Ammon's horn (tissue), 1 donor: ENCODE measurements at regions not wholly inside any gene's neighbourhood (a gene's known extent, or its start where the extent isn't known, plus 50 kb on each side); places are given as distances from the start of the nearest gene placed in this dataset.

Experiments
- DNase-seq: peaks from one replicate; pipeline ENCODE4 v3.0.0-alpha.2; 2016; ENCODE audit warnings: low spot score

DNA sequence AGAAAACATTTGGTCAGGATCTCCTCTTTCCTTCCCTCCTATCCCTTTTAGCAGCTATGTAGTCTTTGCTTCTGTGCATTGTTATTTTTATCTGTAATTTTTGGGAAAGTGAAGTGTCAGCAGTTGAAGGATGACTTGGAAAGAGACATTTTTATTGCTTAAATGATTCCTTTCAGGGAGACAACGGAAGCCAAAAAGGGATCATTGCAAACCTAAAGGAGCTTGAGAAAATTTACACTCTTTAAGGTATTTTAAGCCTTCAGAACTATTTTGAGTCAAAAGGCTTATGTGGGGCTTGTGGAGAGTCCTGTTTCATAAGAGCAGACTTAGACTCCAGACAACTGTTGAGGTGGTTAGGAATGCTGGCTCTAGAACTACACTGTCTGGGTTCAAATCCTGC lies 281.6 kb downstream of the KIF4B start:
- DNase-seq = no peak

DNA sequence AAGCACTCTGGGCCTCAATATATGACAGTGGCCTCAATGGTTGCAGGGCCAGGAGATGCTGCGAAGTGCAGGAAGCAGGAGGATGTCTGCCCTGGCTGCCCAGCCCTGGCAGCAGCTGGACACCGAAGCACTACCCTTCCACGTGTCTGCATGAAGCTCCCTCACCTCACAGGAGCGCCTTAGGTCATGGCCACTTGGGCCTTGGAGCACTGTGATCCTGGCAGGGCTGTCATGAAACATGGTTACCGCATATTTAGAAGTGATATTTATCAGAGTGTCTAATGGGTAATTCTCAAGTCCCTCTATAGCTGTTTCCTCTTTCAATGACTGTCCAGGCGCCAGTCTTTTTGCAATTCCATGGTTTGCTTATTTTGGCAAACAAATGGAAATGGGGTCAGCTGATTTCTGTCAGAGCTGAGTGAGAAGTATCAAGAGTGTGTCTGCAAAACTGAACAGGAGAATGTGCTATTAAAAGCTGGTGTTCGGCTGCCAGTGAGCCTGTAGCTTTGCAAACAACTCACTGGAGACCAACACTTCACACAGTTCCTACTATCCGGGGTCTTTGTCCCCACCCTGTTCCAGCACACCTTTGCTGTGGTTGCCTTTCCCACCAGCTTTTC lies 285.9 kb downstream of the KIF4B start:
- no peak for DNase-seq

DNA sequence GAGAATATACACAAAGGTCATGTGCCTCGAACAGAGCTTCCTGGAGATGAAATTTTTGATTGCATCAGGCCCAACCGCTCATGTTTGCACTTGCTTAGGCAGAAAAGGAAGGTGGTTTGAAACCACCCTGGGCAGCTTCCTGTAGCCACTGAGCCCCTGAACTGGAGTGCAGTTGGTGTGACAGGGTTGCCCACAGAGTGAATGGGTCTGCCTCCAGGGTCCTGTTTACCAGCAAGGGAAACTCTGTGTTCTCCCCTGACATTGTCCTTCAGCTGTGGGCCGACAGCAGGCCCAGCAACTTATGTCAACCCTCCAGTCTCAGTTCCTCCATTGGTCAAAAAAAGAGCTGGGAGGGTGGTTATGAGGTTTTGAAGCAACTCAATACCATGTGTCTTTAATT lies 289.6 kb downstream of the KIF4B start:
- DNase-seq = no peak

DNA sequence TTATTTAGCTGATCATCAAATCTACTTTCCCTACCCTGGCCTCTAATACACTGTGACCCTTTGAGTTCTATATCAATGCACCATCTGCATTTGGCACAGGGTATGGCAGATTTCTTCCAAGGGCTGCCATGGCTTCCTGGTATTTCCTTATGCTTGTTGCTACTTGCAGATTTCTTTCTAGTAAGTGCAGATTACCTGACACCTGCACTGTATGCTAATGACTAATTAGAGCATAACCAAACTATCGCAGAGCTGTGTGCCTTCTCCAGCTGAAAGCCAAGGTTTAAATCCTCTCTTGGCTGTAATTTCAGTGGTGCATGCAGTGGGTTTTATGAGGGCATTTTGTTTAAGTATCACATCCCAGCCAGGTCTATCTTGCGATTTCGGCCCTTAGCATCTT lies 293.7 kb downstream of the KIF4B start:
- no peak for DNase-seq

DNA sequence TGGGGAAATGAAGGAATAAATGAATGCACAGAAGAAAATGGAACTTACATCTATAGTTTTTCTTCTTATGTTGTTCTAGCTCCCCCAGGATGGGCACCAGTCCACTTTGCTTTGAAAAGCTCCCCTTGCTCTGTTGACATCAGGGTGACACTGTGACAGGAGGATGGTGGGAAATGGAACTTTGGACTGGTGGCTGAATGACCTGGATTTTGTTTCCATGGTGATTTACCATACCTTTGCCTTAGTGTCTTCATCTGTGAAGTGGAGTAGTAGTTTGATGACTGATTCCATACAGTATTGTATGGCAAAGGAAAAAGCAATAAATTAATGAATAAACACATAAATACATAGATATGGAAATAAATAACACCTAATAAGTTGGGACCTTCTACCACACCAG lies 294.7 kb downstream of the KIF4B start:
- DNase-seq = no peak

DNA sequence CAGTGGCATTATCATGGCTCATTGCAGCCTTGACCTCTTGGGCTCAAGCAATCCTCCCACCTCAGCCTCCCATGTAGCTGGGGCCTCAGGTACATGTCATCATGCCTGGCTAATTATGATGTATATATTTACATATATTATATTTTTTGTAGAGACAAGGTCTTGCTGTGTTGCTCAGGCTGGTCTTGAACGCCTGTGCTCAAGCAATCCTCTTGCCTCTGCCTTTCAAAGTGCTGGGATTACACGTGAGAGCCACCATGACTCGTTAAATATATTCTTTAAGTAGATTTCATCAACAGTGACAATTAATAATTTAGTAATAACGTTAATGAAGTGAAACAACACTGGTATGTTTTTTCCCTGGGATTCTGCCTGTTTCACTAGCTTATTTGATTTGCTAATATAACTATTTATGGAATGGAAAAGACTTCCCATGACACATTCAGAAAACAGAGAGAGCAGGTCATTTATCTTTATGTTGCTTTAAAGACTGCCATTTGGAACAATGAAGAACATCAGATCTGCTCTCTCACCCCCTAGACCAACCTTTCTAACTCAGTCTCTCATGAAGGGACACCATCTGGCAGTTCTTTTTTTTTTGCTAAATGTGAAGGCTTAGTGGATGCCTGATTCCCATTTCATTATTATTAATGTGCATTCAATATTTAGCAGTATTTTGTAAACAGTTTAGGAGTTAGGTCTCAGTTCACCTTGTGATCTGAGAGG lies 295.6 kb downstream of the KIF4B start:
- no peak for DNase-seq

DNA sequence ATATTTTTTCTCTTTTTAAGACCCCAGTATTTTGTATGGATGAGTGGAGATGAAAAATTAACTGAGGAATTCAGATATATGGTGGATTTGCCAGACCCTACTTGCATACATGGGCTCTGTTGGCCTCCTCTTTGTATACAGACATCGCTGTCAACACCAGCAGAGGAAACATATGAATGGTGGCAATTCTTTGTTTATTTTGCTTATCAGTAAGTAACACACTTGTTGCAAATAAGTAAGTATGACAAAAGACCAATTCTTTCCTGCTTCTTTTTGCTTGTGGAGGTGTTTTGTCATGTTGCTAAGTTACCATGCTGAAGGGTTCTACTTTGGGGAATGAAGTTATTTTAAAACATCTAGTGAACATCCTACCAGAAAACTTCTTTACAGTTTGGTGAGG lies 298.2 kb downstream of the KIF4B start:
- no peak for DNase-seq

DNA sequence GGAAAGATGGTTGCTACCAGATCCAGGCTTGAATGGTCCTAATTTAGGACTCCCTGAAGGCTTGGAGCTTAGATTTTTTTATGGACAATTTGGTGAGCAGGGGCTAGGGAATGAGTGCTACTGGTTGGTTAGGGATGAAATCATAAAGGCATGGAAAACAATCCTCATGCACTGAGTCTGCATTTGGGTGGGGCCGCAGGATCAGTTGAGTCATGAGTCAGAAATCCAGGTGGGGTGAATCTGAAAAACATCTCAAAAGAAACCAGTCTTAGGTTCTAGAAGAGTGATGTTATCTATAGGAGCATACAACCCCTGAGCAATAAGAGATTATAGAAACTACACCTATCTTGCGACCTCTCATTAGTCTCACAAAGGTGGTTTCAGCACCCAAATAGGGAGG lies 300.0 kb downstream of the KIF4B start:
- no peak for DNase-seq

DNA sequence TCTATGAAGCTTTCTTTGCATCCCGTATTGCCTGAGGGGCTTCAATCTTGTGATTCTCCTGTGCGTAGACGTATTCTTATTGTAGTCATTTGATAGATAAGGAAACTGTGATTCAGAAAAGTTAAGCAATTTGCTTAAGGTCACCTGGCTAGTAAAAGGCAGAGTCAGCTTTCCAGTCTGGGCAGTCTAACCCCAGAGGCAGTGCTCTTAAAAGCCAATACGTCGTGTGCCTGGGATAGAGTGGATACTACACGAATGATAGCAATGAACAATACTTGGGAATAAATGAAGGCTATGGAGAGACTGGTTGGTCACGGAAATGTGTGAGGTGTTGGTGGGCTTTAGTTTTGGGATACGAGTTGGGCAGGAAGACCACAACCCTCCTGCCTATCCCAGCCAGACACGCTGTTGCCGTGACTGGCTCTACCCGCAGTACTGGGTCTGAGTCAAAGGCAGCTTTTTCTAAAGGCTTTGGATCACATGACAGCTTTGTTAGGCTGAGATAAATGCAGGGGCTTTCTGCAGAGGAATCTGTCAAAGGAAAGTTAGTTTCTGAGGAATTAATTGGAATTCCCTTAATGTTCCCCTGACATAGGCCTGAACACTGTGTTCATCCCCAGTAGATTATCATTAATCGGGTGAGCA lies 302.6 kb downstream of the KIF4B start:
- DNase-seq = no peak

DNA sequence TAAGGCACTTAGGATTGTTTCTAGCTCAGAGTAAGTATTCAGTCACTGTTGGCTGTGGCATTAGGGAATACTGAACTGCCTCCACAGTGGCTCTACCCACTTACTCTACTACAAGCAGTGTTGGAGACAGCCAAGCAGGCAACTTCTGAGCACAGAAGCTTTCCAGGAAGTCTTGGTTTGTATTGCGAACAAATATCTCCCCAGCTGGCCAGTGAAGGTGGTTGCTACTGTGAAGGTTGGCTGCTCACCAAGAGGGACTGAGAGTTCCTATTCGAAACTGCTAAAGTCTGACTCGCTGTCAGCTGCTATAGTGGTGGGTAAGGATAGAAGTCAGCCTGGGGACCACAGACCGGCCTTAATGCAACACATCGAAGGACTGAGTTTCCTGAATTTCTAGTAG lies 319.1 kb downstream of the KIF4B start:
- DNase-seq = peak; percentile 3

DNA sequence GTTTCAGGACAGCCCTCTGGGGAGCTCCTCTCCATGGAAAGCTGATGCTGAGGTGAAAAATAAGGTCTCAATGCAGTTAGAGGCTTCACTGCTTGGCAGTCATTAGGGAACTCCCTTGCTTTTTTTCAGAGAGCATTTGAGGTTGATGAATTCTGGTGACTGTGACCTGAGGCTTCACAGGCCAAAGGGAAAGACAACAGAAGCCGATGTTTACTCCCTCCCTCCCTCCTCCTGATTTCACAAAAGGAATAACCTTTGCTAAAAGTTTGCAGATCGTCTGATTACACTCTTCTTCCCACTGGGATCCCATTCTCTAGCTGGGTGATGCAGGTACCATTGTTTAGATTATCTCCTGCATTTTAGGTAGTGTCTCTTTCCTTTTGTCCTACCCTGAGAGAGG lies 329.4 kb downstream of the KIF4B start:
- DNase-seq = no peak

DNA sequence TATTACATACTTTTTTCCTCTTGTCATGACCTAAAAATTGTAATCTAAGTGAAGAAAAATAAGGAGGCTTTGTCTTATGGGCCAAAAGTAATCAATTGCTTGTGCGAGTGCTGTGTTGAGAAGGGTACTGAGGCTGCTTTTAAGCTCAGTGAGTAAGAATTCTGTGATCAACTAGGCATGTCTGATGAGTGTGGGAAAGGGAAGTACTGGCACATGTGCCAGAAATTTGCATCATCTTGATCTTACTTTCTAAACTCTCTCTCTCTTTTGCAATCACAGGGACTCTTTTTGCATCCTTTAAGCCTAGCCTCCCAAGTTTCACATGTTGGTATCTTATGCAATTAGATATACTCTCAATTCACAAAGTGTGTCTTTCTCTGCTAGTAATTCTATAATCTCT lies 329.9 kb downstream of the KIF4B start:
- DNase-seq = no peak

DNA sequence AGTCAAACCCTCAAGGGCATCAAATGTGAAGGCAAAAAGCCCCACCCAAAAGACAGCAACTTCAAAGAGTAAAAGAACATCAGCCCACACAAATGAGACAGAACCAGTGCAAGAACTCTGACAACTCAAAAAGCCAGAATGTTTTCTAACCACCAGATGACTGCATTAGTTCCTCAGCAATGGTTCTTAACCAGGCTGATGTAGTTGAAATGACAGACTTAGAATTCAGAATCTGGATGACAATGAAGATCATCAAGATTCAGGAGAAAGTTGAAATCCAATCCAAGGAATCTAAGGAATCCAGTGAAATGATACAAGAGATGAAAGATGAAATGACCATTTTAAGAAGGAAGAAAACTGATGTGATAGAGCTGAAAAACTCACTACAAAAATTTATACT lies 339.7 kb downstream of the KIF4B start:
- DNase-seq = no peak

DNA sequence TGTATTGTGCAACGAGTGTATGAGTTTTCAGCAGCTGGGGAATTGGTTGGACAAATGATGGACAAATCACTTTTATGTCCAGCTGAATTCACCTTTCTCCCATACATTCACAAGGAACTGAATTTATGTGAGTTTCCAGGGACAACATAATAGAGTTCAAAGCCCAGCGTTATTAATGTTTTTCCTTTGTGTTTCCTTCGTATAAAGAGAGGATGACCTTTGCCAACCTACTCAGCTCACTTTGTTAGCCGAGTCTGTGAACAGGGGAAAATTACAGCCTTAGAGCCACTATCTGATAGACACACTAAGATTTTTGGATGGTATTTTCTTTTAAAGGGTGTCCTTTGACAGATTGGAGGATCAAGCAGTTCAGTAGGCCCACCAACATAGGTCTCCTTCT lies 352.5 kb downstream of the KIF4B start:
- DNase-seq = no peak

DNA sequence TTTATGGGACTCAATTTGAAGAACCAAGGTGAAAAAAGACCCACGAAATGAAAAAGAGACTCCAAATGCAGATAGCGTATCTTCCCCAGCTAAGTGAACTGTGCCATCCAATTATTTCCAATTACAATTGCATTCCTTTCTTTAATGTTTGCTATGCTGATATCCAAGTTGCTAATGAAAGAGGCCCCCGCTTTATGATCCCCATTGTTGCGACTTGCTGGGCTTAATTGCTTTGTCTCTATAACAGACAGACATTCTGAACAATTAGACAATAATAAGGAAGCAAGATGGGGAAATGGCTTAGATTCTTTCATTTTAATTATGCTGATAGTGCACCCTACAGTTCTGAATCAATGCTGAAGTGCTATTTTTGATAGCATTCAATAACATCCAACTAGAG lies 354.3 kb downstream of the KIF4B start:
- no peak for DNase-seq

DNA sequence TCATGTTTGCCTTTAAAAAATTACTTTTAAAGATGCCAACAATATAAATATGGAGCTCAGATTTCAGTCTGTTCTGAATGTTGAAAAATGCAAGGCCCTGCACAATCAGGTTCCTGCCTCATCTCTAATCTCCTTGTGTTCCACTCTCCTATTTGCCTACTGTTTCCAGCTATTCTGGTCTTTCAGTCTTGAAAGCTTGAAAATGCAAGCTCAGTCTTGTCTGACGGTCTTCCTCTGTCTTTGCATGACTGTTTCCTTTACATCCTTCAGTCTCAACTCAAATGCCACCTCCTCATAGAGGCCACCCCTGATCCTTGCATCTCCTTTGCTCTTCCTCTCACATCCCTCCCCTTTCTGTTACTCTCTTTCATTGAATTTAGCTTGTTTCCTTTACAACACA lies 354.9 kb downstream of the KIF4B start:
- DNase-seq = no peak

DNA sequence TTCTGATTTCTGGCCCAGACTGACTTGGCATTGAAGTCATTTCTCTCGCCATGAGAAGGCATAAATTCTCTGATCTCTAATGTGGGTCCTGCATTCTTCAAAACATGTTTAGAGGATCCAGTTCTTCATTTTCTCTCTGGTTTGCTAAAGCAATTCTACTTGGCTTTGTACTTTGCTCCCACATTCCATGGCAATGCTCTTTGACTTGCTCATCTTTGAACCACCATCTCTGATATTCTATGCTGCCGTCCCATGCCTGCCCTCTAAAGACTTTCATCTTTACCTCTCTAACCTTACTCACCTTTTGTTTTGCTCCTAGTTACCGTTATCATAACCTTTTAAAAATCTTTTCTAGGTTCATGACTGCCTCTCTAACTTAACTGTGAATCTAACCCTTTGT lies 366.9 kb downstream of the KIF4B start:
- no peak for DNase-seq

DNA sequence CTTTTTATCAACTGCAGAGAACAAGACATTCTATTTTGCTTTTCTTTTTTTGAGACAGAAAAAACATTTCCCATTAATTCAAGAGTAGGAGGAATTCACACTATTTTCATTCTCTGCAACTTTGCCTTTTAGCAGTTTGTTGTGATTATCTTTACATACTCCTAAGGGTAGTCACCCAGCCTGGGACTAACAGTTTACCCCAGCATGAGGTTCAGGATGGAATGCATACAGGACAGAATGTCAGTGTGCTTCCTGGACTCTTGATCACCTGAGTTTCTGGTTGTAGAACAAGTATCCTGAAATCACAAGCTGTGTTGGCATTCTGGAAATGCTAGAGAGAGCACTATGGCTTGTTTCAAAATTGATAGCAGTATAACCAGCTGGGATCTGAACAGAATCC lies 368.1 kb downstream of the KIF4B start:
- peak; percentile 53 for DNase-seq

DNA sequence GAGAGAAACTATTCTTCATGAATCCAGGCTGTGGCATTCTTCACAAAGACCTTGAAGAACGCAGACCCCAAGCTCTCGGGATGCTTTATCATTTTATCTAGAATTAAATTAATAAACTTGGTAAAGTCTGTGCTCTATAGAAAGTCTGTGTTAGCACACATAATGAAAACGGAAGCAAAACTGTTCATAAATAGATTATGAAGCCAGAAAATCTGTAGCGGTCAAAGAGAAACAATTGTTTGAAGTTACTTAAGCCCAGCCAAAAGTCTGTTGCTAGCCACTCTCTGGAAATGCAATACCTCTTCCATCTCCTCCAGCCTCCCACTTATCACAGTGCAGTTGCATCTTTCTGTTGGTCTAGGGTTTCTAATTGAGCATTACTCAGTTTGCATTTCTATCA lies 375.9 kb downstream of the KIF4B start:
- no peak for DNase-seq

DNA sequence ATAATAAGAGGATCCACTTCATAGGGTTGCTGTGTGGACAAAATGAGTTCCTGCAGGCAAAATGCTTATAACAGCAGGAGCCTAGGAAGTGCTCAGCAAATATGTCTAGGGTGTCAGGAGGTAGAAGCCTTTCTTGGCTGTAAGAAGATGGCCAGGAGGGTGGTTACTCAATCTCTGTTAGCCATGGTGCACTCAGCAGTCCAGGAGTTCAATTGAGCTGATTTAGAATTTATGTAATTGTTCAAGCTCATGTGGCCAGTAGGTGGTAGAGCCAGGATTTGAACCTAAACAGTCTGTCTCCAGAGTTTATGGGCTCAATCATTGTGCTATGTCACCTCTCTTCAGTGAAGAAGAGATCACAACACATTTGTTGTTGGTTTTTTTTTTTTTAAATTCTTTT lies 381.2 kb downstream of the KIF4B start:
- no peak for DNase-seq

DNA sequence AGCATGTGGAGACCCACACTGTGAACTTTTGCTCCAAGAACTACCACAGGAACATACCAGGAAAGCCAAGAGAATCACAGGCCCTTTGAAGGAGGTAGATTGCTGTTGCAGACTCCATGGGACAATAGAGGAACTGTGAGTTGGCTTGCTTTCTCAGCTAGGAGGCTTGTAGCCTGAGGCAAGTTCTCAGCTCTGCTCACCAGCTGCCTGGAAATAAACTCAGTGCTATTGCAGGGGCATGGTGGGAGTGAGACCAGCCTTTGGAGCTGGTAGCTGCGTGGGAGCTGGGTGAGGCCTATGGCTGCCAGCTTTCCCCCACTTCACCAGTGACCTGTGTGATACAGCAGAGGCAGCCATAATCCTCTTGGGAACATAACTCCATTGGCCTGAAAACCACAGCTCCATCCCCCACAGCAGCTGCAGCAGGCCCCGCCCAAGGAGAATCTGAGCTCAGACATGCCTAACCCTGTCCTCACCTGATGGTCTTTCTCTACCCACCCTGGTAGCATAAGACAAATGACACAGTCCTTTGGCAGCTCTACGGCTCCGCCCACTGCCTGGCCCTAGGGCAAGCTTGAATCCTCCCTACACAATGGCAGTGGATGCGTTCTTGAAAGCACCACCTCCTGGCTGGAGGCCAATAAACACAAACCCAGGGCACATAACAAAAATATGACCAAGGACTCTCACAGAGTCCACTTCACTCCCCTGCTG lies 389.5 kb downstream of the KIF4B start:
- no peak for DNase-seq

DNA sequence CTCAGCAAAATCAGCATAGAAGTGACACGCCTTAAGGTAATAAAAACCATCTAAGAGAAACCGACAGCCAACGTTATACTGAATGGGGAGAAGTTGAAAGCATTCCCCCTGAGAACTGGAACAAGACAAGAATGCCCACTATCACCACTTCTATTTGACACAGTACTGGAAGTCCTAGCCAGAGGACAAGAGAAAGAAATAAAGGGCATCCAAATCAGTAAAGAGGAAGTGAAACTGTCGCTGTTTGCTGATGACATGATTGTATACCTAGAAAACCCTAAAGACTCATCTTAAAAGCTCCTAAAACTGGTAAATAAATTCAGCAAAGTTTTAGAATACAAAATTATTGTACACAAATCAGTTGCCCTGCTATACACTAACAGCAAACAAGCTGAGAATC lies 393.3 kb downstream of the KIF4B start:
- no peak for DNase-seq

DNA sequence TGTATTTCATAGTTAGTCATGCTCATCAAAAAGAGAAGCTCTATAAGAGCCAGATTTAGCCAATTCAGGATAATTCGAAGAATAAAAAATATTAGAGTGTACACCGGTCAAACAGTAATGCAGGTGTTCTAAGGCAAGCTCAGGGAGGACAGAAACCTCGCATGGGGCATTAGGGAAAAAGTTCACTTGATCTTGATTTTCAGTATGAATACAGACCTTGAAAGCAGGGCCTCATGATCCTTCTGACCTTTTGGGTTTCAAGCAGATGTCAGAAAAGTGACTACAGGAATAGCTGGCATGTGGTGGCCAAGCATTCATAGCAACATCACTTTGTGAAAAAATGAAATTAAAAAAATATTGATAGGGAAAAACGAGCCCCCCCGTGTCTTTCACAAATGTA lies 394.9 kb downstream of the KIF4B start:
- no peak for DNase-seq
